Stimulated activated naive CD4-positive, alpha-beta T cell (primary cell): ENCODE measurements at regions not wholly inside any gene's neighbourhood (a gene's known extent, or its start where the extent isn't known, plus 50 kb on each side); places are given as distances from the start of the nearest gene placed in this dataset.

Source experiments
- DNase-seq, 6 experiments: peaks; one replicate each; lab custom pipeline; 2025; lab: John Stamatoyannopoulos, UW

- no peak for DNase-seq
Observed at GRCh38 chr2:149741646-149742045, 154.1 kb upstream of the MMADHC start.

GRCh38 chr2:149740490-149740889 lies 152.9 kb upstream of the MMADHC start:
- DNase-seq, result no peak

- DNase-seq, result no peak
Observed at GRCh38 chr2:149739883-149740265, 152.3 kb upstream of the MMADHC start.

GRCh38 chr2:149739171-149739882 lies 151.8 kb upstream of the MMADHC start:
- no peak for DNase-seq

GRCh38 chr2:149738767-149739166 lies 151.2 kb upstream of the MMADHC start:
- DNase-seq, result no peak

- no peak for DNase-seq
Observed at GRCh38 chr2:149737896-149738295, 150.3 kb upstream of the MMADHC start.

GRCh38 chr2:149735237-149735958 lies 147.8 kb upstream of the MMADHC start:
- DNase-seq, result no peak

- DNase-seq, result no peak
Observed at GRCh38 chr2:149733936-149734685, 146.5 kb upstream of the MMADHC start.

GRCh38 chr2:149732730-149733290 lies 145.2 kb upstream of the MMADHC start:
- DNase-seq, result no peak

- no peak for DNase-seq
Observed at GRCh38 chr2:149732001-149732685, 144.6 kb upstream of the MMADHC start.

GRCh38 chr2:149731079-149731478 lies 143.5 kb upstream of the MMADHC start:
- DNase-seq, result no peak

- no peak for DNase-seq
Observed at GRCh38 chr2:149729586-149729985, 142.0 kb upstream of the MMADHC start.

- DNase-seq, result no peak
Observed at GRCh38 chr2:149727927-149728326, 140.4 kb upstream of the MMADHC start.

- DNase-seq, result no peak
Observed at GRCh38 chr2:149725234-149725633, 137.7 kb upstream of the MMADHC start.

GRCh38 chr2:149724091-149724490 lies 136.5 kb upstream of the MMADHC start:
- no peak for DNase-seq

GRCh38 chr2:149720615-149721014 lies 133.0 kb upstream of the MMADHC start:
- DNase-seq, result no peak

- DNase-seq, result no peak
Observed at GRCh38 chr2:149719695-149720094, 132.1 kb upstream of the MMADHC start.

- no peak for DNase-seq
Observed at GRCh38 chr2:149716687-149717086, 129.1 kb upstream of the MMADHC start.

GRCh38 chr2:149715894-149716293 lies 128.3 kb upstream of the MMADHC start:
- no peak for DNase-seq

- no peak for DNase-seq
Observed at GRCh38 chr2:149715005-149715592, 127.5 kb upstream of the MMADHC start.

- no peak for DNase-seq
Observed at GRCh38 chr2:149709496-149710263, 122.1 kb upstream of the MMADHC start.
